ENCODE measurements at regions not wholly inside any gene's neighbourhood (a gene's known extent, or its start where the extent isn't known, plus 50 kb on each side); places are given as distances from the start of the nearest gene placed in this dataset.

- DNase-seq: no peak
- peaks cover 6% of the 10 kb centered on the region for H3K4me1 Mint-ChIP-seq (ENCODE audit: low read depth)
- H3K4me3 Mint-ChIP-seq: no peak overlapping the region
- peaks cover 5% of the 10 kb centered on the region; the same call in 1 of the 2 replicates for H3K9me3 Mint-ChIP-seq
- no peak for TF ChIP-seq CTCF (IDR thresholded peaks at IDR 0.05)
- peaks cover 3% of the 10 kb centered on the region for H3K27me3 Mint-ChIP-seq (ENCODE audit: insufficient read depth)
- H3K27ac Mint-ChIP-seq: no peak overlapping the region
- no peaks in the 10 kb centered on the region for H3K36me3 Mint-ChIP-seq (ENCODE audit: low read depth)
These were observed 73.9 kb downstream of the TMEM130 start for GRCh38 chr7:98795741-98796493.
